Breast epithelium (tissue), 4 donors: ENCODE measurements at regions not wholly inside any gene's neighbourhood (a gene's known extent, or its start where the extent isn't known, plus 50 kb on each side); places are given as distances from the start of the nearest gene placed in this dataset.

Experiments used
- DNase-seq, 2 donors: peaks; one replicate each; pipeline ENCODE4 v3.0.0-alpha.2; 2019; ENCODE audit warnings: low spot score in 2 of 2
- H3K27ac ChIP-seq, 2 donors: fragments of 200-600 bp; sonication (generic) in 1 of 2; one replicate each; pipeline ENCODE4 v1.5.1; 2016 to 2019; ENCODE audit warnings: mild to moderate bottlenecking in 1 of 2
- H3K27me3 ChIP-seq, 2 donors: fragments of 200-600 bp; sonication (generic) in 1 of 2; one replicate each; pipeline versions ENCODE4 v1.5.1 to v1.6.0; 2017 to 2019; ENCODE audit warnings: control low read depth in 1 of 2, mild to moderate bottlenecking in 1 of 2
- H3K36me3 ChIP-seq: fragments of 200-600 bp; one replicate; pipeline ENCODE4 v1.5.1; 2019
- H3K4me1 ChIP-seq, 2 donors: fragments of 200-600 bp; sonication (generic); one replicate each; pipeline ENCODE4 v1.5.1; 2016 to 2019; ENCODE audit warnings: control low read depth in 1 of 2
- H3K4me3 ChIP-seq, 3 donors: fragments of 200-600 bp; sonication (generic); 1 replicate in 2 of 3; 2 replicates in 1 of 3; pipeline ENCODE4 v1.5.1; 2016 to 2019; ENCODE audit warnings: mild to moderate bottlenecking in 3 of 3, moderate library complexity in 2 of 3
- H3K9me3 ChIP-seq, 2 donors: fragments of 200-600 bp; sonication (generic) in 1 of 2; one replicate each; pipeline ENCODE4 v1.5.1; 2016 to 2019; ENCODE audit warnings: control low read depth in 1 of 2
- POLR2A ChIP-seq: fragments of 450-650 bp; IDR thresholded peaks from one replicate; pipeline ENCODE4 v1.6.1; 2016; ENCODE audit warnings: antibody characterized with exemption, mild to moderate bottlenecking, moderate library complexity
- POLR2AphosphoS5 ChIP-seq, 3 donors: sonication (generic); formaldehyde crosslinking; IDR thresholded peaks; one replicate each; pipeline ENCODE4 v1.6.1; 2017; ENCODE audit warnings: antibody characterized with exemption in 3 of 3
- intact Hi-C: fragments of 100-400 bp; cut with DNase I; formaldehyde crosslinking; loops from one replicate; pipeline ENCODE4 v1.15.1; 2023; ENCODE audit warnings: low total_unique reads
- TF ChIP-seq, protein P1 (sequence below), 3 donors: fragments of 450-650 bp; IDR thresholded peaks; one replicate each; pipeline ENCODE4 v1.5.1; 2016 to 2017; ENCODE audit warnings: antibody characterized with exemption in 3 of 3, mild to moderate bottlenecking in 3 of 3, moderate library complexity in 3 of 3

DNA sequence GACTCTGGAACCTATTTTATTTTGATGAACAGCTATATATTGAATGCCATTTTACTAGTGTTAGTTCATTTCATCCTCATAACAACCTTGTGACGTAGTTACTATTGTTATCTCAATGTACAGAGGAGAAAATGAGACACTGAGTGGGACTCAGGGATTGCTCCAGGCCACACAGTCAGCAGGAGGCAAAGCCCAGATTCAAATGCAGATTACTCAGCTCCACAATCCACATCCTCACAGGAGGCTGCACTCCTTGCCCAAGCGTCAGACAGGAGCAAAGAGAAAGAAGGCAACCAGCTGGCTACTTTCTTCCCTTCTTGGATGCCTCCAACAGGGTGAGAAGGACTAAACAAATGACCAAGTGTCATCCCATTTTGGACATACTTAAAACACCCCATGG, 92.0 kb upstream of the CCDC54 start:
- Histone ChIP-seq H3K36me3 (no peaks in the 10 kb centered on the region), H3K4me3 (no peak overlapping the region), H3K4me1 (no peaks in the 10 kb centered on the region), H3K27me3 (no peaks in the 10 kb centered on the region), H3K9me3 (no peaks in the 10 kb centered on the region), H3K27ac (no peak overlapping the region)
- TF ChIP-seq, protein P1, sequence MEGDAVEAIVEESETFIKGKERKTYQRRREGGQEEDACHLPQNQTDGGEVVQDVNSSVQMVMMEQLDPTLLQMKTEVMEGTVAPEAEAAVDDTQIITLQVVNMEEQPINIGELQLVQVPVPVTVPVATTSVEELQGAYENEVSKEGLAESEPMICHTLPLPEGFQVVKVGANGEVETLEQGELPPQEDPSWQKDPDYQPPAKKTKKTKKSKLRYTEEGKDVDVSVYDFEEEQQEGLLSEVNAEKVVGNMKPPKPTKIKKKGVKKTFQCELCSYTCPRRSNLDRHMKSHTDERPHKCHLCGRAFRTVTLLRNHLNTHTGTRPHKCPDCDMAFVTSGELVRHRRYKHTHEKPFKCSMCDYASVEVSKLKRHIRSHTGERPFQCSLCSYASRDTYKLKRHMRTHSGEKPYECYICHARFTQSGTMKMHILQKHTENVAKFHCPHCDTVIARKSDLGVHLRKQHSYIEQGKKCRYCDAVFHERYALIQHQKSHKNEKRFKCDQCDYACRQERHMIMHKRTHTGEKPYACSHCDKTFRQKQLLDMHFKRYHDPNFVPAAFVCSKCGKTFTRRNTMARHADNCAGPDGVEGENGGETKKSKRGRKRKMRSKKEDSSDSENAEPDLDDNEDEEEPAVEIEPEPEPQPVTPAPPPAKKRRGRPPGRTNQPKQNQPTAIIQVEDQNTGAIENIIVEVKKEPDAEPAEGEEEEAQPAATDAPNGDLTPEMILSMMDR (IDR thresholded peaks at IDR 0.05), result no peak
- TF ChIP-seq POLR2AphosphoS5 (IDR thresholded peaks at IDR 0.05), result no peak
- TF ChIP-seq POLR2A, result no peak
- no peak for DNase-seq
- intact Hi-C loops, result no loop called here

DNA sequence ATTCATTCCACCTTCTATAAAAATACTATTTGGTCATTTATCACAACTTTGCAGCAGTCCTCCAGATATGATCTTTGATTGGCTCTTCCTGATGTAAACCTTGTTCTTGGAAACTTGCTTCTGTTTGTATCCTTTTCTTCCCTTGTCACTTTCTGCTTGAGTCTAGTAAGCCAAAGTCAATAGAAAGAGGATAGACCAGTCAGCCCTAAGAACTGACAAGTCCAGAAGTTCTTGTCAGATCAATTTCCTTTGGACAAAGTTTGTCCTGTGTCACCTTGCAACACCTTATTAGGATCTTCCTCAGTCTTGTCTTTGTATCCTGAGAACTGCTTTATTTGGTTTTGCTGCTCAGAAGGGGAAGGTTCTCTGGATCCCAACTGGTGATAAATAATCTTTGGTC, 87.9 kb upstream of the CCDC54 start:
- intact Hi-C loops, result no loop called here
- Histone ChIP-seq H3K36me3 (no peaks in the 10 kb centered on the region), H3K4me1 (no peaks in the 10 kb centered on the region), H3K27me3 (no peaks in the 10 kb centered on the region), H3K4me3 (no peak overlapping the region), H3K9me3 (peaks cover 0 to under 1% of the 10 kb centered on the region in 2 donors), H3K27ac (no peak overlapping the region)
- TF ChIP-seq, protein P1 (IDR thresholded peaks at IDR 0.05), result no peak
- no peak for TF ChIP-seq POLR2AphosphoS5 (IDR thresholded peaks at IDR 0.05)
- no peak for DNase-seq

DNA sequence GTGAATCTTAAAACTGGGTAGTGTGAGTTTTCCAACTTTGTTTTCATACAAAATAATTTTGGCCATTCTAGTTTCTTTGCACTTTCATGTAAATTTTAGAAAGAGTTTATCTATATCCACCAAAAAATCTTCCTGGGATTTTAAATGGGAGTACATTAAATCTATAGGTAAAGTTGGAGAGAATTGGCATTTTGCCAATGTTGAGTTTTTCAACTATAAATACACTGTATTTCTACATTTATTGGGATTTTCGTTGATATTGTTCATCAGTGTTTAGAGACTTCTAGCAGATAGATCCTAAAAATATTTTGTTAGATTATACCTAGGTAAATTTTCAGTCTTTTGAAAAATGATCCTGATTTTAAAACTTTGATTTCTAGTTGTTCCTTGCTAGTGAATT, 83.1 kb upstream of the CCDC54 start:
- Histone ChIP-seq H3K27me3 (no peaks in the 10 kb centered on the region), H3K4me3 (no peak overlapping the region), H3K4me1 (no peaks in the 10 kb centered on the region), H3K27ac (no peak overlapping the region), H3K9me3 (peaks cover 0 to 7% of the 10 kb centered on the region in 2 donors), H3K36me3 (no peaks in the 10 kb centered on the region)
- intact Hi-C loops, result no loop called here
- DNase-seq, result no peak
- TF ChIP-seq, protein P1 (IDR thresholded peaks at IDR 0.05), result no peak
- TF ChIP-seq POLR2AphosphoS5 (IDR thresholded peaks at IDR 0.05) (no peak), POLR2A (no peak)

DNA sequence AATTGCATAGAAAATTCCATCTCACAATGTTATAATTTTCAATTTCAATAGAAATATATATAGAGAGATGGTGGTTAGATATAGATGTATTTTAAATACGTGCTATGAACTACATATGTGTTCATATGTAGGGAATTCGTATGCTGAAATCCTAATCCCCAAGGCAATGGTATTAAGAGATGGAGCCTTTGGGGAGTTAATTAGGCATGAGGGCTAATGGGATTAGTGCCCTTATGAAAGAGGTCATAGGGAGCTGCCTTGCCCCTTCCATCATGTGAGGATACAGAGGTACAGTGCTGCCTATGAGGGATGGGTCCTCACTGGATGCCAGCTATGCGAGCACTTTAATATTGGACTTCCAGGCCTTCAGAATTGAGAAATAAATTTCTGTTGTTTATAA, 79.6 kb upstream of the CCDC54 start:
- H3K27ac ChIP-seq, result no peak overlapping the region
- no peaks in the 10 kb centered on the region for H3K4me1 ChIP-seq
- H3K9me3 ChIP-seq, result peaks cover 0 to 7% of the 10 kb centered on the region in 2 donors
- TF ChIP-seq POLR2A, result no peak
- no peak for TF ChIP-seq POLR2AphosphoS5 (IDR thresholded peaks at IDR 0.05)
- TF ChIP-seq, protein P1 (IDR thresholded peaks at IDR 0.05), result no peak
- H3K27me3 ChIP-seq, result no peaks in the 10 kb centered on the region
- intact Hi-C loops, result no loop called here
- DNase-seq, result no peak
- no peak overlapping the region for H3K4me3 ChIP-seq
- H3K36me3 ChIP-seq, result no peaks in the 10 kb centered on the region

DNA sequence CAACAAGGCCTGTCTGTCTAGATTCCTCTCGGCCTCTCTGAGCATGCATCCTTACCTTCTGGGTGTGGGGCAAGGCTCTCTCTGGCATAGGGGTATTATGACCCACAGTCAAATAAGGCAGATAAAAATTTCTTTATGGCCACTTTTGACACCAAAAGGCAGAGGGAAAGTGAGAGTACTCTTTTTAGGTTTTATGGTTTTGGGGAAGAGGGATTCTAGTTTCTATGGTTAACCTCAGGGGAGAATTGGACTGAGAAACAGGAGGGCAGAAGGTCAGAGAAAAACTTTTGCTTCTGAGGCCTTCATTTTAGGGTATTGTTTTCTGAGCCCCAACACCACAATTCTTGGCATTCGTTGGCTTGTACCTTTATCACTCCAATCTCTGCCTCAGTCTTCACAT, 70.0 kb upstream of the CCDC54 start:
- Histone ChIP-seq H3K4me1 (no peaks in the 10 kb centered on the region), H3K27ac (no peak overlapping the region), H3K36me3 (no peaks in the 10 kb centered on the region), H3K27me3 (no peaks in the 10 kb centered on the region), H3K4me3 (no peak overlapping the region), H3K9me3 (no peaks in the 10 kb centered on the region)
- TF ChIP-seq, protein P1 (IDR thresholded peaks at IDR 0.05), result no peak
- TF ChIP-seq POLR2AphosphoS5 (IDR thresholded peaks at IDR 0.05) (no peak), POLR2A (no peak)
- no peak for DNase-seq
- intact Hi-C loops, result no loop called here
